GM12874 (cell line): ENCODE measurements at regions not wholly inside any gene's neighbourhood (a gene's known extent, or its start where the extent isn't known, plus 50 kb on each side); places are given as distances from the start of the nearest gene placed in this dataset.

Experiments used
- CTCF ChIP-seq: IDR thresholded peaks from 2 replicates; pipeline ENCODE4 v1.5.1; 2011; ENCODE audit warnings: low read depth, mild to moderate bottlenecking, control low read depth, low read length, moderate library complexity; ENCODE audit not compliant: insufficient read depth

GRCh38 chr5:68817632-68818031 lies 276.2 kb upstream of the SLC30A5 start:
- TF ChIP-seq CTCF: no peak

GRCh38 chr5:68818057-68818695 lies 275.6 kb upstream of the SLC30A5 start:
- no peak for TF ChIP-seq CTCF

DNA sequence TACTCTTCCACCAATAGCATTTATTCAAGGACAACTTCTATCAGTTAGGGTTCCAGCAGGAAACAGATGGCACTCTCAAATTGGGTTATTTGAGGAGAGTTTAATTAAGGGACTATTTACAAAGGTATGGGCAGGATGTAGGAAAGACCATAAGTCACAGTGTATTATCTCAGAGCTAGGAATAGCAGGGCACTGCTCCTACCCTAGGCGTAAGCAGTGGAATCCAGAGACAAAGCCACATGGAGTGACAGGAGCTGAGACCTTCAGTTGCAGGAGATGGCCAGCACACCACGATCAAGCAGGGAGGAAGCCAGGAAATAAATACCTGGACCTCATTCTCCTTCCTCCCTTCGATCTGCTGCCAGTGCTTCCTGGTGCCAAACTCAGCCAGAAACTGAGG lies 274.9 kb upstream of the SLC30A5 start:
- TF ChIP-seq CTCF: no peak

DNA sequence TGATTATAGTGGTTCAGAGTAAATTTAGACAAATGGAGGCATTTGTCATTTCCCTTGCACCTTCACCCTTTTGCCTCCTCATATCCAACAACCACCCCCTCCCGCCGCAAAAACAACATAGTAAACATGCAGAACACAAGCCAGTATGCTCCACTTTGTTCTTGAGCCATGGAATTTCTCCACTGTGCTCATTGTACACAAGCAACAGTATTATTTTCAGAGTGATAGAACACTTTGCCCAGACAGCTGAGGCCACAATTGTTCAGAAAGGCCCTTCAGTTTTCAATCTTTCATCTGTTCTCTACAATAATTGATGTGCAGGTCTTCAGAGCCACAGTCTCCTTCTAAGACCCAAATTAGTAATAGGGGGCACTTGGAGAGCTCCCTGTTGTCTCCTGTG lies 272.8 kb upstream of the SLC30A5 start:
- TF ChIP-seq CTCF: no peak

- TF ChIP-seq CTCF: no peak
These were observed 271.0 kb upstream of the SLC30A5 start for GRCh38 chr5:68822796-68823195.

- TF ChIP-seq CTCF: no peak
These were observed 270.5 kb upstream of the SLC30A5 start for GRCh38 chr5:68823301-68823700.

GRCh38 chr5:68830377-68830898 lies 263.4 kb upstream of the SLC30A5 start:
- no peak for TF ChIP-seq CTCF
